Karpas-422 (cell line): ENCODE measurements at regions not wholly inside any gene's neighbourhood (a gene's known extent, or its start where the extent isn't known, plus 50 kb on each side); places are given as distances from the start of the nearest gene placed in this dataset.
A peak's percentile ranks its signal among the peaks of the same experiment; 100 is the strongest.

ENCODE experiments used
- DNase-seq: peaks from one replicate; pipeline ENCODE4 v3.0.0-alpha.2; 2015
- H2AFZ ChIP-seq: fragments of 200-600 bp; sonication (generic); 2 replicates; pipeline ENCODE4 v1.6.1; 2014; ENCODE audit warnings: antibody characterized with exemption, low read length, mixed read lengths
- H3K27ac ChIP-seq: fragments of 200-600 bp; sonication (generic); 2 replicates; pipeline ENCODE4 v1.5.1; 2014; ENCODE audit warnings: mild to moderate bottlenecking, low read length, moderate library complexity
- H3K27me3 ChIP-seq: fragments of 200-600 bp; sonication (generic); 2 replicates; pipeline ENCODE4 v1.6.1; 2014; ENCODE audit warnings: low read length, mixed read lengths
- H3K36me3 ChIP-seq: fragments of 200-600 bp; sonication (generic); 2 replicates; pipeline ENCODE4 v1.6.1; 2014; ENCODE audit warnings: low read length, mixed read lengths; ENCODE audit not compliant: insufficient read depth
- H3K4me1 ChIP-seq: fragments of 200-600 bp; sonication (generic); 2 replicates; pipeline ENCODE4 v1.6.1; 2014; ENCODE audit warnings: mild to moderate bottlenecking, low read length, mixed read lengths
- H3K4me2 ChIP-seq: fragments of 200-600 bp; sonication (generic); 2 replicates; pipeline ENCODE4 v1.6.1; 2014; ENCODE audit warnings: low read length, low read depth, mild to moderate bottlenecking; ENCODE audit not compliant: poor library complexity, severe bottlenecking
- H3K4me3 ChIP-seq: fragments of 200-600 bp; sonication (generic); 2 replicates; pipeline ENCODE4 v1.5.1; 2014; ENCODE audit warnings: mild to moderate bottlenecking, antibody characterized with exemption, low read length, mixed read lengths
- H3K79me2 ChIP-seq: fragments of 200-600 bp; sonication (generic); 2 replicates; pipeline ENCODE4 v1.6.1; 2014; ENCODE audit warnings: mild to moderate bottlenecking, low read length, mixed read lengths
- H3K9ac ChIP-seq: fragments of 200-600 bp; sonication (generic); 2 replicates; pipeline ENCODE4 v1.6.0; 2014; ENCODE audit warnings: low read length
- H3K9me2 ChIP-seq: fragments of 200-600 bp; sonication (generic), shearing (Covaris generic); replicated peaks from 2 replicates; pipeline ENCODE4 v1.6.0; 2014; ENCODE audit warnings: mild to moderate bottlenecking, low read length, moderate library complexity; ENCODE audit not compliant: insufficient read depth
- H3K9me3 ChIP-seq: fragments of 300-700, 200-600 bp; sonication (generic); 2 replicates; pipeline ENCODE4 v1.6.1; 2014; ENCODE audit warnings: low read length, mixed read lengths
- H4K20me1 ChIP-seq: fragments of 200-600 bp; sonication (generic); 2 replicates; pipeline ENCODE4 v1.6.1; 2014; ENCODE audit warnings: mild to moderate bottlenecking, antibody characterized with exemption, low read length, low read depth; ENCODE audit not compliant: insufficient read depth

DNA sequence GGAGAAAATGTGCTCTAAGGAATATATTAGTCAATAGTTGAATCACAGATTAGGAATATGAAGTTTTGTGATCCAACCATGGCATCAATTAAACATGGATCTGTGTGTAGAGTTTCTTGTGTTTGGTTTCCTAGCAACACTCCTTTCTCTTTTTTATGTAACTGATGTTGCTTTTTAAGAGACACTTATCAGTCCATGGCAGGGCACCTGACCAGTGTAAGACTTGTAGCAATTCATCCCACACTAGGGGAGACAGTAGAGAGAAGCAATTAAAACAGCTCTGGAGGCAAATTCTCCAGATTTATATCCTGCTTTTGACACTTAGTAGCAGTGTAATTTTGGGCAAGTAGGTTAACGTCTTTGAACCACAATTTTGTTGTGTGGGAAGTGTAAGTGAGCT is 1229.0 kb downstream of the PCDH9 start:
- Histone ChIP-seq H3K9ac (no peak overlapping the region), H3K9me2 (no peaks in the 10 kb centered on the region)
- no peak for DNase-seq

DNA sequence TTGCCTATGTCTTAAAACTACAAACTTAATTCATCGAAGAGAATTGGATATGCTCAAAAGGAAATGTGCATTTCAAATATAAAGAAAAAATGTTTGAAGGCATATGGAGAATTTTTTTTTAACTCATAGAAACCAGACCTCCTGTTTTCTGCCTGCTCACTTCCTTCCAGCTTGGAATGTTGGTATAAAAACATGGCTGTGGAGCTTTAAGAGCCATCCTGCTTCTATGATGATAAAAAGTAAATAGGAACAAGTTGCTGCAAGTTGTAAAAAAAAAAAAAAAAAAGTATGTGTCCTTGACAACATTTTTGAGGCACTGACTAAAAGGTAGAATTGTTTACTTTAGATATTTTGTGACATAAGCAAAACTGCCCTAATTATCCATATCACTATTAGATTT is 1230.7 kb downstream of the PCDH9 start:
- Histone ChIP-seq H3K36me3 (no peaks in the 10 kb centered on the region), H3K9me2 (no peaks in the 10 kb centered on the region)

More for the DNA sequence above, 1229.0 kb downstream of the PCDH9 start:
- Histone ChIP-seq H3K4me2 (no peak overlapping the region), H3K27ac (no peak overlapping the region), H3K4me1 (no peaks in the 10 kb centered on the region), H4K20me1 (no peaks in the 10 kb centered on the region), H2AFZ (peak overlapping the region; percentile 78; the same call in 1 of the 2 replicates), H3K27me3 (no peaks in the 10 kb centered on the region), H3K4me3 (no peak overlapping the region), H3K36me3 (no peaks in the 10 kb centered on the region), H3K9me3 (peaks cover 7% of the 10 kb centered on the region), H3K79me2 (no peaks in the 10 kb centered on the region)

DNA sequence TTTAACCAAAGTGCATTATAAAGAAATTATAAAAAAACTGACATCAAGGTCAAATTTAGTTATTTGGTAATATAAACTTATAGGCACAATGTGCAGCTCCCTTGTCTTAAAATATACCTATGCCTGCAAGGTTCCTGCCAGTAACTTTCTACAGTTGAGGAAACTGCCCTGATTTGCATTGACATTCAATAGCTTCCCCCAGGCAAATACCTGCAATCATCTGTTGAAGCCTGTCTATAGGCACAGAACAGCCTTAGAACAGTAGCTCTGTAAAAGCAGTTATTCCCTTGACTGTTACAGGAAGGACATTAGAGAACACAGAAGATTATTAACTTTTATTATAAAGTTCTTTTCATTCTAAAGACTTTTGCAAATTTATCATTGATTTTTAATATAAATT is 1239.5 kb downstream of the PCDH9 start:
- Histone ChIP-seq H3K79me2 (no peaks in the 10 kb centered on the region), H3K4me3 (no peak overlapping the region), H3K9me2 (no peaks in the 10 kb centered on the region), H3K4me2 (no peak overlapping the region), H4K20me1 (no peaks in the 10 kb centered on the region), H3K9me3 (peaks cover 7% of the 10 kb centered on the region), H2AFZ (no peak overlapping the region), H3K9ac (no peak overlapping the region), H3K27me3 (no peaks in the 10 kb centered on the region), H3K4me1 (no peaks in the 10 kb centered on the region), H3K36me3 (no peaks in the 10 kb centered on the region), H3K27ac (no peak overlapping the region)
- no peak for DNase-seq

More for the DNA sequence above, 1230.7 kb downstream of the PCDH9 start:
- no peak overlapping the region for H3K4me3 ChIP-seq
- no peak for DNase-seq
- no peak overlapping the region for H2AFZ ChIP-seq
- H3K9me3 ChIP-seq, result peaks cover 7% of the 10 kb centered on the region
- no peaks in the 10 kb centered on the region for H4K20me1 ChIP-seq
- H3K27me3 ChIP-seq, result no peaks in the 10 kb centered on the region
- H3K79me2 ChIP-seq, result no peaks in the 10 kb centered on the region
- no peak overlapping the region for H3K9ac ChIP-seq
- H3K4me2 ChIP-seq, result no peak overlapping the region
- H3K4me1 ChIP-seq, result no peaks in the 10 kb centered on the region
- H3K27ac ChIP-seq, result no peak overlapping the region

DNA sequence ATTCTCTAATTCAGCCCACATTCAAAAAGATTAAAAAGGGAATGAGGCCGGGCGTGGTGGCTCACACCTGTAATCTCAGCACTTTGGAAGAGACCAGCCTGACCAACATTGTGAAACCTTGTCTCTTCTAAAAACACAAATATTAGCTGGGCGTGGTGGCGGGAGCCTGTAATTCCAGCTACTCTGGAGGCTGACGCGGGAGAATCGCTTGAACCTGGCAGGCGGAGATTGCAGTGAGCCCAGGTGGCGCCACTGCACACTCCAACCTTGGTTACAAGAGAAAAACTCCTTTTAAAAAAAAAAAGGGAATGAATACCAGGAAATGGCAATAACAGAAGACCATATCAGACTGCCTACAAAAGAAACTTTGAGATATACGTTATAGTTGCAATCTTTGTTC is 1244.5 kb downstream of the PCDH9 start:
- no peaks in the 10 kb centered on the region for H4K20me1 ChIP-seq
- H3K9ac ChIP-seq, result no peak overlapping the region
- no peaks in the 10 kb centered on the region; the same call in 1 of the 2 replicates for H3K9me3 ChIP-seq
- H3K27me3 ChIP-seq, result no peaks in the 10 kb centered on the region
- H2AFZ ChIP-seq, result 0 out of 2 replicates have a peak overlapping the region, but pooled peaks have one; percentile 17
- H3K36me3 ChIP-seq, result no peaks in the 10 kb centered on the region
- H3K79me2 ChIP-seq, result no peaks in the 10 kb centered on the region
- no peaks in the 10 kb centered on the region for H3K9me2 ChIP-seq
- no peak for DNase-seq
- no peak overlapping the region for H3K4me2 ChIP-seq
- no peaks in the 10 kb centered on the region for H3K4me1 ChIP-seq
- H3K27ac ChIP-seq, result no peak overlapping the region
- H3K4me3 ChIP-seq, result no peak overlapping the region

DNA sequence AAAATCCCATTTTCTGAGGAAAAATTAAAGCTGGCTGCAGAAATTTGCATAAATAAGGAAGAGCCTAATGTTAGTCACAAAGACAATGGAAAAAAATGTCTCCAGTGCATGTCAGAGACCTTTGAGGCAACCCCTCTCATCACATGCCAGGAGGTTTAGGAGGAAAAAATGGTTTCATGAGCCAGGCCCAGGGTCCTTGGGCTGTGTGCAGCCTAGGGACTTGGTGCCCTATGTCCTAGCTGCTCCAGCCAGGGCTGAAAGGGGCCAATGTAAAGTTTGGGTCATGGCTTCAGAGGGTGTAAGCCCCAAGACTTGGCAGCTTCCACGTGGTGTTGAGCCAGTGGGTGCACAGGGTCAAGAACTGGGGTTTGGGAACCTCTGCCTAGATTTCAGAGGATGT is 1252.6 kb downstream of the PCDH9 start:
- no peak overlapping the region for H2AFZ ChIP-seq
- no peak for DNase-seq
- H3K4me3 ChIP-seq, result no peak overlapping the region
- no peak overlapping the region for H3K27ac ChIP-seq
- no peak overlapping the region for H3K9ac ChIP-seq
- no peaks in the 10 kb centered on the region for H3K4me1 ChIP-seq
- H3K79me2 ChIP-seq, result no peaks in the 10 kb centered on the region
- no peaks in the 10 kb centered on the region for H3K9me2 ChIP-seq
- peaks cover 9% of the 10 kb centered on the region for H3K9me3 ChIP-seq
- no peaks in the 10 kb centered on the region for H3K36me3 ChIP-seq
- H3K4me2 ChIP-seq, result no peak overlapping the region
- no peaks in the 10 kb centered on the region for H3K27me3 ChIP-seq
- no peaks in the 10 kb centered on the region for H4K20me1 ChIP-seq

DNA sequence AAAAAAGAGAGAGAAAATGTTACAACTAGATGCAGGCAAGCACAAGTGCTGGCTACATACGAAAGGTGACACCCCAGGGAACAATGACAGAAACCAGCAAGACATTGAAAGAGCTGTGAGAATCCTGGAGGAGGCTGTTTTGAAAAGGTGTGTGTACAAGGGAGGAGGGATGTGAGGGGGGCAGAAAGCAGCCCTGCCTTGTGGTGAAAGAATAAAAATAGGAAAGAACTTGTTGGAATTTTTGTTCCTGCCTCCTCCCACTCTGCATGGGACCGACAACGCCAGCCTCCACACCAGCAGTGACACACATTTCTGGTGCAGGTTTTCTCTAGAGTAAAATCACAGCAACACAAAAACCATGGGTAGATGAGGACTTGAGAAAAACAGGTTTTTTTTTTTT is 1258.6 kb downstream of the PCDH9 start:
- no peak overlapping the region for H3K4me3 ChIP-seq
- H3K9me2 ChIP-seq, result no peaks in the 10 kb centered on the region
- peaks cover 16% of the 10 kb centered on the region for H3K9me3 ChIP-seq
- H3K79me2 ChIP-seq, result no peaks in the 10 kb centered on the region
- no peaks in the 10 kb centered on the region for H3K36me3 ChIP-seq
- H3K27ac ChIP-seq, result no peak overlapping the region
- no peak overlapping the region for H3K9ac ChIP-seq
- H2AFZ ChIP-seq, result peak overlapping the region; percentile 86
- H3K4me1 ChIP-seq, result peaks cover 5% of the 10 kb centered on the region; the same call in 1 of the 2 replicates
- no peaks in the 10 kb centered on the region for H4K20me1 ChIP-seq
- DNase-seq, result no peak
- H3K27me3 ChIP-seq, result no peaks in the 10 kb centered on the region
- H3K4me2 ChIP-seq, result no peak overlapping the region

DNA sequence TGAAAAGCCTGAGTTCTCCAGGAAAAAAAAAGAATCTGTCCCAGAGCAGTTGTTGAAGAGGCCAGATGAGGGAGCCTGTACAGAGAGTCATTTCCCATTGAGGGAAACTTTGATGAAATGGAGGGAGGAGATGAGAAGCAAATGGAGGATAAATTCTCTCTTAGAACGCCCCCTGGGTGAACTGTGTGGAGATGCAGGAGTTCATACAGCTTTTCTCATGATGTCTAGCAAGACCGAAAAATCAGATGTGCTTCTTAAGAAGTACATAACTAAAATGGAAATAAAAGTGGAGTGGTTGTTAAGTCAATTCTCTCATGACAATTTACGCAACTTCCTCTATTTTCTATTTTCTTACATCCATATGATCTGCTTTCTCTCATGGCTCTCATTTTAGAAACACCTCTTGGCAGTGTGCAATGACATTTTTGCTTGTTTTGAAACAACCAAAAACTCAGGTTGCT is 1263.1 kb downstream of the PCDH9 start:
- no peak overlapping the region for H3K4me3 ChIP-seq
- DNase-seq, result peak; percentile 77
- H3K4me1 ChIP-seq, result peaks cover 5% of the 10 kb centered on the region; the same call in 1 of the 2 replicates
- H3K36me3 ChIP-seq, result no peaks in the 10 kb centered on the region
- H3K9me2 ChIP-seq, result no peaks in the 10 kb centered on the region
- H3K27me3 ChIP-seq, result no peaks in the 10 kb centered on the region
- H4K20me1 ChIP-seq, result no peaks in the 10 kb centered on the region
- H2AFZ ChIP-seq, result peak overlapping the region; percentile 35; the same call in 1 of the 2 replicates
- H3K79me2 ChIP-seq, result no peaks in the 10 kb centered on the region
- H3K9ac ChIP-seq, result no peak overlapping the region
- H3K9me3 ChIP-seq, result peaks cover 14% of the 10 kb centered on the region
- no peak overlapping the region for H3K27ac ChIP-seq
- no peak overlapping the region for H3K4me2 ChIP-seq

DNA sequence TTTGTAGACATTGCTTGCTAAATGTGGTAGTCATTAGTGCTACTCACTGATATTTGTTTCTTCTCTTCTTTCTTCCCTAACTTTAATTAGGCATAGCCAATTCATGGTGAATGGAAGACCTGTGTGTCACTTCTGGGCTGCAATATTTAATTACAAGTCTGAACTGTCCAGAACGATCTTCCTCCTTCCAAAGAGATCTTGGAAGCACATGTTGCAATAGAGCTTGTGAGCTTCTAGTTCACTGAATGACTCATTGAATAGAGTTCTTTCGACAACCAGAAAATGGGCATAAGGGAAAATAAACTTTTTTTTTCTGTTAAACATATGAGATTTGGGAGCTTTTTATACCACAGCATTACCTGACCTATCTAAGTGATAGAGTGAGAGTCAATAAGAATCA is 1264.6 kb downstream of the PCDH9 start:
- Histone ChIP-seq H3K4me2 (no peak overlapping the region), H3K4me1 (no peaks in the 10 kb centered on the region), H4K20me1 (no peaks in the 10 kb centered on the region), H3K4me3 (no peak overlapping the region), H3K36me3 (no peaks in the 10 kb centered on the region), H2AFZ (no peak overlapping the region), H3K27ac (no peak overlapping the region), H3K9ac (no peak overlapping the region), H3K27me3 (no peaks in the 10 kb centered on the region), H3K9me3 (peaks cover 14% of the 10 kb centered on the region), H3K79me2 (no peaks in the 10 kb centered on the region), H3K9me2 (no peaks in the 10 kb centered on the region)
- no peak for DNase-seq

DNA sequence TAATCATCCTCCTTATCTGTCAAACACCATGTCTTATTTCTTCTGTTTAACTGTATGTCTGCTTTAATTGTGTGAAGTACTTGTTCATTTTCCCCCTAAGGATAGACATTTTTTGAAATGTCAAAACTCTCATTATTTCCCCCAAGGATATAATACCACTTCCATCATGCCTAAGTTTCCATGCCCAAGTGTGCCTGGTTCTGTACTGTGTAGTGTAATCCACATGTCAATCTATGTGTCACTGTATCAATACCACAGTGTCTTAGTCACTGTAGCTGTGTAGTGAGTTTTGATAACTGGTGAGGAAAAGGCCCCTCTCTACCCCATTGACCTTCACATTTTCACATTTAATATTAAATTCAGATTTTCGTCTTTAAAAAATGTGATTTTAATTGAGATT is 1265.5 kb downstream of the PCDH9 start:
- Histone ChIP-seq H3K27me3 (no peaks in the 10 kb centered on the region), H2AFZ (no peak overlapping the region), H4K20me1 (no peaks in the 10 kb centered on the region), H3K36me3 (no peaks in the 10 kb centered on the region), H3K9ac (no peak overlapping the region), H3K9me2 (no peaks in the 10 kb centered on the region), H3K4me1 (no peaks in the 10 kb centered on the region), H3K9me3 (peaks cover 18% of the 10 kb centered on the region), H3K79me2 (no peaks in the 10 kb centered on the region), H3K4me3 (no peak overlapping the region), H3K4me2 (no peak overlapping the region), H3K27ac (no peak overlapping the region)
- no peak for DNase-seq
